Suppressor macrophage treated with lipopolysaccharide for 1 hour (primary cell): ENCODE measurements at regions not wholly inside any gene's neighbourhood (a gene's known extent, or its start where the extent isn't known, plus 50 kb on each side); places are given as distances from the start of the nearest gene placed in this dataset.
A peak's percentile ranks its signal among the peaks of the same experiment; 100 is the strongest.

Experiments
- DNase-seq, 3 donors: peaks; one replicate each; pipeline ENCODE4 v3.0.0-alpha.2; 2020 to 2022

DNA sequence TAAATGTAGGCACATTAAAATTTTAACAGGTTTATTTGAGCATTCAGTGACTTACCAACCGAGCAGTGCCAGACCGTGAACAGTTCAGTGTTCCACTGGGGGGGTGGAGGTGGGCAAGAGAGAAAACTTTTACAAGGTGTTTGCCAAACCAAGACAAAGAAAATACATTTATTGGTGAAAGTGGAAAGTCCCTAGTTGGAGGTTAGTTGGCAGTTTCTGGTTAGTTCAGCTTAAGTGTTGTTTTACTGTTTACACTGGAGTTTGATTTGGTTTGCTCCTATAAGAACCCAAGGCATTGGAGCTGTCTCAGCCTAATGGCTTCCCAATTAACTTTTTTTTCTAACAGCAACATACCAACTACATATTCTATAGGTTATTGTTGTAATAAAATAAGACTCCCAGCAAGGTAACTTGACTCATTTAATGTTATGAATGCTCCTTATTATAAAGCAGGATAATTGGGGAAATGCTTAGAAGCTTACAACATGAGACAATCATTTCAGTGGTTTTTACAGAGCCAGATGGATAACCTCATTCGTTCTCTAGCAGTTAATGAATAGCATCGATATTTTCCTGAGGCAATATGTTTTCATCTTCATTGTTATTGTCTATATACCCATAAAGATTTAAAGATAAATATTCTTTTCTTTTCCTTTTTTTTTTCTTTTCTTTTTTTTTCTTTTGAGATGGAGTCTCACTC lies 115.8 kb downstream of the ETNK1 start:
- no peak for DNase-seq

GRCh38 chr12:22743700-22744099 lies 118.7 kb downstream of the ETNK1 start:
- no peak for DNase-seq

GRCh38 chr12:22744197-22744596 lies 119.2 kb downstream of the ETNK1 start:
- no peak for DNase-seq

GRCh38 chr12:22746720-22747119 lies 121.7 kb downstream of the ETNK1 start:
- DNase-seq = no peak

DNA sequence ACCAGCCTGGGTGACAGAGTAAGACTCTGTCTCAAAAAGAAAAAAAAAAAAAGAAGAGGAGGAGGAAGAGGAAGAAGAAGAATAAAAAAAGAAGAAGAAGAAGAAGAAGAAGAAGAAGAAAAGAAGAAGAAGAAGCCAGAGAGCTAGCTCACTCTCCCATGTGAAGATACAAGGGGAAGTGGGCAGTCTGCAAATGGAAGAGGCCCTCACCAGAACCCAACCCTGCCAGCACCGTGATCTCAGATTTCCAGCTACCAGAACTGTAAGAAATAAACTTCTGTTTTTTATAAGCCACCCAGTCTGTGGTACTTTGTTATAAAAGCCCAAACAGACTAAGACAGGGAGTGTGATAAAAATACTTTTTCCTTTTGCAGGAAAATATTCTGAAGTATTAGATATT lies 130.7 kb downstream of the ETNK1 start:
- DNase-seq = peak in 2 of 3 donors; percentile 17 to 32

- DNase-seq = no peak
These were observed 135.1 kb downstream of the ETNK1 start for GRCh38 chr12:22759769-22760674.

GRCh38 chr12:22765421-22766130 lies 140.6 kb downstream of the ETNK1 start:
- no peak for DNase-seq

DNA sequence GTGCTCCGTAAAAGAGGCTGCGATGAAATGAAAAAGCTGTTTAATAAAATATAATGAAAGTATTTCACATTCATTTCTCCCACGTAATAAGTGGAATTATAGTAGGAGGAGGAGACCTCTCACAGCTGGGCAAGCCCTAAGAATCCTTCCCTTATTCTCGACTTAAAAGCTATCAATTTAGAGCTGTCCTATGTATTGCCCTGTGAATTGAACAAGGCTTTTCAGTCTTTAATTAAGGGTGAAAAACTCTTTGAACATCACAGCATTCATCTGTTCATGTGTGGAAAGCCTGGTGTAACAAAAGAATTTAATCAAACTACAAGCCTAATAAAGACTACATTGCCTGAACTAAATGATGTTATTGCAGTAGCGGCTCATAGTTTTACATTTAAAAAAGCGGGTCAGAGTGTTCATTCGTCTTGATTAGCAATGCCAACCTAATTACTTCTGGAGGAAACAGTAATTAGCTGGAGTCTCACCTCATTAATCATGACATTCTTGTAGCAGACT lies 142.0 kb downstream of the ETNK1 start:
- DNase-seq = no peak

GRCh38 chr12:22781339-22781738 lies 156.4 kb downstream of the ETNK1 start:
- DNase-seq = no peak

DNA sequence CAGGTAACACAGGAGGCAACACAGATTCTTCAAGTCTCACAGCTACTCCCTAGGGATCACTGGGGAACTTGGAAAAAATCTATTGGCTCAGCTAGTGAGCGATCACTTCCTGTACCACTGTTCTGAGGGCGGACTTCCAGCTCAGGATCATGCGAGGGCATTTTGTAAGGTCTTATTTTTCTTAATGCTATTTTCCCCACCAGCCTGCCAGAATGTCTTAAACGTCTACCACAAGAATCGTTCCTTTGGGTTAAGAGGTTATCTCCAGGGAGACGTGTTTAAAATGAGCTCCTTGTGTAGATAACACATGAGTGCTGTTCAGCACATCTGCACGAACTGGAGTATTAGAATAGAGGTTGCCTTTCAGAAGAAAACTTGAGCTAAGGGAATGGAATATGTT lies 162.6 kb downstream of the ETNK1 start:
- no peak for DNase-seq

- DNase-seq = peak in 1 of 3 donors; percentile 11
These were observed 163.9 kb downstream of the ETNK1 start for GRCh38 chr12:22788913-22789312.

- DNase-seq = no peak
These were observed 167.2 kb downstream of the ETNK1 start for GRCh38 chr12:22792138-22792537.

DNA sequence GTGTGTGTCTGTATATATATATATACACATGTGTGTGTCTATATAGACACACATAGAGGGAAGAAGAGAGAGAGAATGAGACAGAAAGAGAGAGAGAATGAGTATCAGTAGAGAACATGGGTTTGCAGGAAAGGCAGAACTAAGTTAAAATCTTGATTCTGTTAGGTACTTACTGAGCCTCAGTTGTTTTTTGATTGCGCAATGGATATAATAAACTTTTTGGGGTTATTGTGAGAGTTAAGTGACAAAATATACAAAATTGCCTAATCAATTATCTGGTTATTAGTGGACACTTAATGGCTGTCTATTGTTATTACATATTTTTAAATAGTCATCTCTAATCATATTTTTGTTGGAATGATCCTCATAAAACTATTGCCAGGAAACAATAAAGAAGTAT lies 169.0 kb downstream of the ETNK1 start:
- no peak for DNase-seq

DNA sequence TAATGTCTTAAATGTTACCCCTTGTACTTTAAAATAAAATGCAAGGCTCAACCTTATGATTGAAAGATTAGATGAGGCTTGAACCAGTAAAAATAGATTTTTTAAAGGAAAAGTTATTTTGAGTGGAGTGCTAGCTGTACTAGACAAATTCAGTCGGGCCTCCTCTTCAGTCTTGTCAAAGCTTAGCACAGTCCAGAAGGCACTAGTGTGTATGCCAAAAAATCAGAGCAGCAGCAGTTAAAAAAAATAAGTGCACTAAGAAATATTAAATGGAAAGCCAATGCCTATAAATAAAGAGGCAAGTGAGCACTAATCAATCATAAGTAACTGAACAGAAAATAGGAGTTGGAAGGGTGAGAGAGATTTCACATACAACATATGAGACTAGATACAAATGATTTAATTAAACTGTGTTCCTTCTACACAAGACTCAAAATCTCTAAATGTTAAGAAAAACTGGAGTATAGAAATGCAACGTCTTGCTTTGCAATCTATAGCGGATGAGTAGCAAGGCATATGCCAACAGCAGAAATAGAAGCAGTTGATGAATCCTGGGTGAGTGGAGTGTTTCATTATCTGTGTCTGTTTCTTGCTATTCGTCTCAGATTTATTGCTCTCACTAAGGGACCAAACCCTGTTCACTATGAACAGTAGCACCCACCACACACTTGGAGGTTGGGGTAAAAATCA lies 172.1 kb downstream of the ETNK1 start:
- DNase-seq = no peak

DNA sequence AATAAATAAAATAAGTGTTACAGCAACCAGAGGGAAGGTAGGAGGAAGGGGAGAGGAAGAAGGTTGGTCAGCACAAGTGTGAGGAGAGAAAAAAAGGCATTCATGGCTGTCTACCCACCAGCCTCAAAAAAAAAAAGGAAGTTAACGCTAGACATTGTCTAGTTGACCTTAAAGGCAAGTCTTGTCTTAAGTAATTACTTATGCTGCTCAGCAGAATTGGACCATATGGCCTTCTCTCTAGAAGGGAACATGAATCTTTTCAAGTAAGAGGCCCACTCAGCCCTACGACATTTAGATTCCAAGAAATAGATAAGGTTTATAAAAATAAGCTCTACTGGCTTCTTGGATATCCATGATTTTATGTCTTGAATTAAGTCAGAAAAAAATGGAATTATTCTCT lies 172.7 kb downstream of the ETNK1 start:
- peak; percentile 22 to 42 (median 33) for DNase-seq

DNA sequence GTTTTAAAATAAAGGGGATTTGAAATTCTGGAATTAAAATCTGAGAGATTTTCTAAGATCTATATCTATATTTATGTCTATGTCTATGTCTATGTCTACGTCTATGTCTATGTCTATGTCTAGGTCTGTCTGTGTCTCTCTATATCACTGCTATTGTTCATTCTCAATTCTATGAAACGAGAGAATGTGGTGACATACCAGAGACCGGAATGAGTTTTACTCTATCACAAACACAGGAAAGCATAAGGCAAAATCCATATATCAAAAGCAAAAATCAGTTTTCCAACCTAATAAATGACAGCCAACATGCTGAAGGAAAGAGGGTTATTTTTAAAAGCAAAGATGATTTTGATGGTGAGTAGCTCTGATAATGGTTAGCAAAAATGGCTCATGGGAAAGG lies 173.1 kb downstream of the ETNK1 start:
- DNase-seq = no peak

- DNase-seq = peak; percentile 24 to 45 (median 41)
These were observed 174.5 kb downstream of the ETNK1 start for GRCh38 chr12:22799503-22799902.

DNA sequence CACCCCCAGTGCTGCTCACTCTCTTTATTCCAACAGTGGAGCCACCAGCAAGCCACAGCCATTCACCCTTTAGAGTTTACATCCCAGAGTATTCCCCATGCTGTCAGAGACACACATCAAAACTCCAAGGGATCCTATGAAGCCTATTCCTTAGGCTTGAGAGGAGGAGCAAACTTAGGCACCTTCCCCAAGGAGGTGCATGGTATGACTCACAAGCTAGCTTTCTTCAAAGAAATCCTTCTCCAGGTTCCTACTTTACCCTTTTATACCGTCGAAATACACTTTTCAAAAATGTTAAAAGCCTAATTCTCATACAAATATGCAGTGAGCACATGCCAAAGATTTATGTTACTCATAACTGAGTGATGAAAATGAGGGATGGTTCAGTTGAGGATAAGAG lies 175.4 kb downstream of the ETNK1 start:
- no peak for DNase-seq

DNA sequence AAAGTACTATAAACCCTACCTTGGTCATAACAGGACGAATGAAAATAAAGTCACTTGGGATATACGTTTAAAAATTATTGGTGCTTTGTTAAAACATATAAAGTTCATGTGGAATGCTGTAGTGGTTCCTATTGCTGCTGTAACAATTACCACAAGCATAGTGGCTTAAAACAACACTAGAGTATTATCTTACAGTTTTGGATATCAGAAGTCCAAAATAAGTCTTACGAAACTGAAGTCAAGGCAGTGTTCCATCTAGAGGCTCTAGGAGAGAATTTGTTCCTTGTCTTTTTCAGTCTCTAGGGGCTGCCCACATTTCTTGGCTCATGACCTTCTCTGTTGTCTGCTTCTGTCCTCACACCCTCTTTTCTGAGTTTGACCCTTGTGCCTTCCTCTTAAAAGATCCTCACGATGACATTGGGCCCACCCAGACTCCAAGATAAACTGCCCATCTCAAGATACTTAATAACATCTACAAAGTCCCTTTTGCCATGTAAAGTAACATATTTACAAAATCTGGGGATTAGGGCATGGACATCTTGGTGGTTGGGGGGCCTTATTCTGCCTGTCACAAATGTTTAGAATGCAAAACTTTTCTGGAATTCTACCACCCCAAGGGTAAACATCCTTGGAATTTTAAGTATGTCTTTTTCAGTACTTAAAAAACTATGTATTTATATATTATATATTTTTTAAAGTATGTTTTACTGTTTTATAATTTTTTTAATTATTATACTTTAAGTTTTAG lies 178.1 kb downstream of the ETNK1 start:
- DNase-seq = no peak

DNA sequence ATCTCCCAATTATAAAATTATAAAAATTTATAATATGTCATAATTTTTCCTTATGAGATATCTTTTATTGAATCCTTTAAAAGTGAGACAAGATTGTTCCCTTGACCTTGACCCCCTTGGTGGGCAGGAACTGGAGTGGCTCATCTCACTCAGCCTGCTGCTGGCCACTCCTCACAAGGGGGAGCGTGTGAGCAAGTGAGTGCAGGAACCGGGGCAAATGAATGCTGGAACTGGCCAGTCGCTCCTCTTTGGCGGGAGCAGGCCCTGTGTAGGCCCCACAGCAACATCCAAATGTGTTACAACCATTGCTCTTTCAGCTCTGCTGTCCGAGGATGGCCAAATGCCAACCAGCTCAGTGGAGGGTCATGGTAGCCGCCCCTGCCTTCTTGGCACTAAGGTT lies 178.8 kb downstream of the ETNK1 start:
- no peak for DNase-seq

GRCh38 chr12:22808860-22809259 lies 183.9 kb downstream of the ETNK1 start:
- no peak for DNase-seq

DNA sequence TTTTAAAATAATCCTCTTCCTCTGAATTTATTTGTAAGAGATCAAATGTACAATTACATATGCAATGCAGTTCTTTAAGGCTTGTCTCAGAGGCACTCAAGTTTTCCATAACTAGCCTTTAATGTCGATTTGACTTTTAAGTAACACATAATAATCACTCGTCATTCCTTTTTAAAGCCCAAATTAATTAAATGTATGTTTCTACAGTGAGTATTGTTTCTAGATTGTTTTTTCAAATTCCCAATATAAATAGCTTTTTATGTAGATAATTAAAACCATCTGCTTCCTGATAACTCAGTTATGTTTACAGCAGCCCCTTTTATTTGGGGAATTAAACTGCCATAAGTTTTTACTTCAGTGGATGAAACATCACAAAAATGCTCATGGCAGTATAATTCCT lies 185.1 kb downstream of the ETNK1 start:
- no peak for DNase-seq
